WERI-Rb-1 (cell line): ENCODE measurements at regions not wholly inside any gene's neighbourhood (a gene's known extent, or its start where the extent isn't known, plus 50 kb on each side); places are given as distances from the start of the nearest gene placed in this dataset.

Experiments
- DNase-seq: peaks from one replicate; pipeline ENCODE4 v3.0.0-alpha.2; 2020
- H3K27ac ChIP-seq: fragments of 250-450 bp; sonication (Bioruptor Pico); 2 replicates; pipeline ENCODE4 v1.5.1; 2020; ENCODE audit warnings: mild to moderate bottlenecking, moderate library complexity
- H3K27me3 ChIP-seq: fragments of 250-450 bp; sonication (Bioruptor Pico); 2 replicates; pipeline ENCODE4 v1.5.1; 2021; ENCODE audit warnings: mild to moderate bottlenecking, low read depth, moderate library complexity; ENCODE audit not compliant: insufficient read depth, severe bottlenecking
- H3K36me3 ChIP-seq: fragments of 250-450 bp; sonication (Bioruptor Pico); 2 replicates; pipeline ENCODE4 v1.5.1; 2020; ENCODE audit warnings: mild to moderate bottlenecking, moderate library complexity
- H3K4me3 ChIP-seq: 2 replicates; pipeline ENCODE4 v1.5.1; 2011; ENCODE audit warnings: low read depth, mild to moderate bottlenecking, control low read depth, low read length
- H3K9me3 ChIP-seq: fragments of 250-450 bp; sonication (Bioruptor Pico); 2 replicates; pipeline ENCODE4 v1.5.1; 2021; ENCODE audit warnings: mild to moderate bottlenecking, moderate library complexity; ENCODE audit not compliant: severe bottlenecking
- TF ChIP-seq, protein P1 (sequence below): IDR thresholded peaks from 2 replicates; pipeline ENCODE4 v1.5.1; 2011; ENCODE audit warnings: low read depth, mild to moderate bottlenecking, control low read depth, inconsistent platforms, low read length

- no peak for DNase-seq
- no peaks in the 10 kb centered on the region for H3K36me3 ChIP-seq
- TF ChIP-seq, protein P1, sequence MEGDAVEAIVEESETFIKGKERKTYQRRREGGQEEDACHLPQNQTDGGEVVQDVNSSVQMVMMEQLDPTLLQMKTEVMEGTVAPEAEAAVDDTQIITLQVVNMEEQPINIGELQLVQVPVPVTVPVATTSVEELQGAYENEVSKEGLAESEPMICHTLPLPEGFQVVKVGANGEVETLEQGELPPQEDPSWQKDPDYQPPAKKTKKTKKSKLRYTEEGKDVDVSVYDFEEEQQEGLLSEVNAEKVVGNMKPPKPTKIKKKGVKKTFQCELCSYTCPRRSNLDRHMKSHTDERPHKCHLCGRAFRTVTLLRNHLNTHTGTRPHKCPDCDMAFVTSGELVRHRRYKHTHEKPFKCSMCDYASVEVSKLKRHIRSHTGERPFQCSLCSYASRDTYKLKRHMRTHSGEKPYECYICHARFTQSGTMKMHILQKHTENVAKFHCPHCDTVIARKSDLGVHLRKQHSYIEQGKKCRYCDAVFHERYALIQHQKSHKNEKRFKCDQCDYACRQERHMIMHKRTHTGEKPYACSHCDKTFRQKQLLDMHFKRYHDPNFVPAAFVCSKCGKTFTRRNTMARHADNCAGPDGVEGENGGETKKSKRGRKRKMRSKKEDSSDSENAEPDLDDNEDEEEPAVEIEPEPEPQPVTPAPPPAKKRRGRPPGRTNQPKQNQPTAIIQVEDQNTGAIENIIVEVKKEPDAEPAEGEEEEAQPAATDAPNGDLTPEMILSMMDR = no peak
- no peak overlapping the region for H3K4me3 ChIP-seq
- no peaks in the 10 kb centered on the region for H3K27me3 ChIP-seq
- H3K27ac ChIP-seq = no peak overlapping the region
- no peaks in the 10 kb centered on the region for H3K9me3 ChIP-seq
These were observed 883.1 kb downstream of the TTLL7 start for GRCh38 chr1:83115785-83116184.

DNA sequence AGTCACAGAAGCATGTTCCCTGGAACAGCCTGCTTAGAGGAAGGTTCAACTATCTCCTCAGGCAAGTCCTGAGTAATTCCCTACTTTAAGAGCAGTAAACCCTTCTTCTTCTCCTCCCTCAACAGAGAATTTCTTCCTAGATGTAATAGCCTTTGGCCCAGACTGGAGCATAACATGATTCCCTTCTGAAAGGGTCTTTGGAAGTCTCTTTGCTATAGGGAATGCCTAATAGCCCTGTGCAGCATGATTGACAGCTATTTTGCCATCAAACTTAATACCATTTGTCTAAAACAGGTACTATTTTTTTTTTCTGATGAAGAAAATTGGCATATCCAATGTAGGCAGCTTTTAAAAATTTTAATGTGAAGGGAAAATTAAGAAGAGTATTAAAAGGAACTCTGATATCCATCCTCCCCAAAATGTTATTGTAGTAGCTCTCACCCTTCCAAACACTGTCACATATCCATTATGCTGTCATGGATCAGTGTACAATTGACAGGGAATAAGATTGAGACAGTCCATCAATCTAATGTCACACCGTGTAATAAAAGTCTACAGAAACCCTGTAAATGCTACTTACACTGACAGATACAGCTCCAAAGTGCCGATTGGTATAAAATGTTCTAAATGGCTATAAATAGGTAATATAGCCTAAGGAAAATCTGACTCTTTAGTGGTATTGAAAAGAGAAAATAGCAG lies 884.6 kb downstream of the TTLL7 start:
- H3K4me3 ChIP-seq = no peak overlapping the region
- H3K27ac ChIP-seq = no peak overlapping the region
- no peaks in the 10 kb centered on the region for H3K27me3 ChIP-seq
- no peak for DNase-seq
- TF ChIP-seq, protein P1 = no peak
- H3K36me3 ChIP-seq = no peaks in the 10 kb centered on the region
- no peaks in the 10 kb centered on the region for H3K9me3 ChIP-seq

- DNase-seq = no peak
- Histone ChIP-seq H3K4me3 (no peak overlapping the region), H3K27me3 (no peaks in the 10 kb centered on the region), H3K27ac (no peak overlapping the region), H3K9me3 (no peaks in the 10 kb centered on the region), H3K36me3 (no peaks in the 10 kb centered on the region)
- TF ChIP-seq, protein P1 = no peak
These were observed 885.3 kb downstream of the TTLL7 start for GRCh38 chr1:83113652-83114051.

DNA sequence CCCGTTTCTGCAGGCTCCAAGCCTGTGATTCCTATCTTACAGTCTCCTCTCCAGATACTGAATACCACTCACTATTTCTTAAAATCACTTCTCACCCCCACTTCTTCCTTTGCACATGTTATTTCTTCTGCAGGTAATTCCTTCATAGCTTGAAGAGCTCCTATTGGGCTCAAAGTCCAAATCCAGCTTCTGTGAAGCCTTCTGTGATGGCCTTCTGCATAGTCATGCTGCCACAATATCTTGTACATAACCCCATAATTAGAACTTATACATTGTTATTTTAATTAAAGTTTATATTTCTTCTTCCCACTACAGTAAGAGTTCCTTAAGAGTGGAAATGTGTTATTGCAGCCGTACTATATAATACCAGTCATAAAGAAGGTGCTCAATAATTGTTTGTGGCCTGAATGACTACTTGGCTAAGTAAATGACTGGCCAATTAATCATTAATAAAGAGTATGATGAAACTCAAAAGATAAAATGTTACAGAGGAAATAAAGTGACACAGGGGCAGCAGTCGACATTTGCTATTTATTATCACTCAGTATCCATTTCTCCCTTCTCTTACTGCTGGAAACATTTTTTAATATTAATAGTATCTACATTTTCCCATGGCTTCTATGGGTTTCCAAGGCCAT lies 886.6 kb downstream of the TTLL7 start:
- H3K9me3 ChIP-seq = no peaks in the 10 kb centered on the region
- no peaks in the 10 kb centered on the region for H3K36me3 ChIP-seq
- no peak overlapping the region for H3K4me3 ChIP-seq
- TF ChIP-seq, protein P1 = no peak
- no peak overlapping the region for H3K27ac ChIP-seq
- no peaks in the 10 kb centered on the region for H3K27me3 ChIP-seq
- no peak for DNase-seq

- no peaks in the 10 kb centered on the region for H3K27me3 ChIP-seq
- no peaks in the 10 kb centered on the region for H3K9me3 ChIP-seq
- TF ChIP-seq, protein P1 = no peak
- no peak for DNase-seq
- H3K4me3 ChIP-seq = no peak overlapping the region
- no peaks in the 10 kb centered on the region for H3K36me3 ChIP-seq
- no peak overlapping the region for H3K27ac ChIP-seq
These were observed 888.8 kb downstream of the TTLL7 start for GRCh38 chr1:83110156-83110555.

DNA sequence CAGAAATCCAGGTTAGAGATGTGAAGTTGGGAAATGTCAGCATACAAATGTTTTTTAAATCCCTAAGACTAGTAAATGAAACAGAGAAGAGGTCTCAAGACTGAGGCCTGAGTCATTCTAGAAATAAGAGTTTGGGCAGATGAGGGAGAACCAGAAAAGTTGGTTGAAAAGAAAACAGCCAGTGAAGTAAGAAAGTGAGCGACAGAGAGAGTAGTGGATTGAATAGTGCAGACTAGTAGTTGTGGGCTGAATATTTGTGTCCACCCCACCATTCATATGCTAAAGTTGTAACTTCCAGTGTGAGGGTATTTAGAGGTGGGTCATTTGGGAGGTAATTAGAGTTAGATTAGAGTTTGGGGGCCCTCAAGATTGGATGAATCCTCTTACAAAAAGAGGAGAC lies 889.2 kb downstream of the TTLL7 start:
- no peaks in the 10 kb centered on the region for H3K36me3 ChIP-seq
- H3K27me3 ChIP-seq = no peaks in the 10 kb centered on the region
- no peak overlapping the region for H3K27ac ChIP-seq
- H3K9me3 ChIP-seq = no peaks in the 10 kb centered on the region
- no peak for DNase-seq
- H3K4me3 ChIP-seq = no peak overlapping the region
- TF ChIP-seq, protein P1 = no peak
